UCSD-AML1 (cell line): ENCODE measurements at regions not wholly inside any gene's neighbourhood (a gene's known extent, or its start where the extent isn't known, plus 50 kb on each side); places are given as distances from the start of the nearest gene placed in this dataset.
"Not testable (repeated sequence)": the region's sequence is repeated elsewhere in the genome, so short reads cannot be mapped to it uniquely, and the experiment has no call there.

Experiments
- DNase-seq: peaks from one replicate; lab custom pipeline; 2025; ENCODE audit not compliant: unreplicated experiment; lab: John Stamatoyannopoulos, UW

GRCh38 chr1:208462761-208463160 lies 218.6 kb upstream of the PLXNA2 start:
- DNase-seq, result no peak

- no peak for DNase-seq
Observed at GRCh38 chr1:208465266-208465665, 221.1 kb upstream of the PLXNA2 start.

- DNase-seq, result no peak
Observed at GRCh38 chr1:208465786-208466590, 221.8 kb upstream of the PLXNA2 start.

GRCh38 chr1:208467151-208467780 lies 223.1 kb upstream of the PLXNA2 start:
- DNase-seq, result no peak

- no peak for DNase-seq
Observed at GRCh38 chr1:208475449-208475848, 231.3 kb upstream of the PLXNA2 start.

GRCh38 chr1:208475951-208476845 lies 232.0 kb upstream of the PLXNA2 start:
- no peak for DNase-seq

- DNase-seq, result no peak
Observed at GRCh38 chr1:208476846-208477170, 232.6 kb upstream of the PLXNA2 start.

- no peak for DNase-seq
Observed at GRCh38 chr1:208479435-208479834, 235.3 kb upstream of the PLXNA2 start.

- no peak for DNase-seq
Observed at GRCh38 chr1:208485512-208485911, 241.3 kb upstream of the PLXNA2 start.

- no peak for DNase-seq
Observed at GRCh38 chr1:208486677-208487076, 242.5 kb upstream of the PLXNA2 start.

GRCh38 chr1:208488432-208488831 lies 244.2 kb upstream of the PLXNA2 start:
- not testable (repeated sequence) for DNase-seq

- DNase-seq, result no peak
Observed at GRCh38 chr1:208496467-208497371, 252.5 kb upstream of the PLXNA2 start.

GRCh38 chr1:208497866-208498541 lies 253.8 kb upstream of the PLXNA2 start:
- DNase-seq, result no peak

GRCh38 chr1:208499026-208499425 lies 254.8 kb upstream of the PLXNA2 start:
- no peak for DNase-seq

- no peak for DNase-seq
Observed at GRCh38 chr1:208499601-208500000, 255.4 kb upstream of the PLXNA2 start.

- DNase-seq, result no peak
Observed at GRCh38 chr1:208500375-208500774, 256.2 kb upstream of the PLXNA2 start.

- DNase-seq, result no peak
Observed at GRCh38 chr1:208501542-208501941, 257.4 kb upstream of the PLXNA2 start.

GRCh38 chr1:208503787-208504186 lies 259.6 kb upstream of the PLXNA2 start:
- DNase-seq, result no peak

- DNase-seq, result no peak
Observed at GRCh38 chr1:208506812-208507211, 262.6 kb upstream of the PLXNA2 start.

- no peak for DNase-seq
Observed at GRCh38 chr1:208509072-208509471, 264.9 kb upstream of the PLXNA2 start.
